GM19328 (cell line): ENCODE measurements at regions not wholly inside any gene's neighbourhood (a gene's known extent, or its start where the extent isn't known, plus 50 kb on each side); places are given as distances from the start of the nearest gene placed in this dataset.

Experiments
- ATAC-seq: cut with Tn5 transposase; IDR thresholded peaks from one replicate; pipeline ENCODE4 v1.9.1; 2021; ENCODE audit warnings: mild to moderate bottlenecking, moderate library complexity; ENCODE audit not compliant: unreplicated experiment

DNA sequence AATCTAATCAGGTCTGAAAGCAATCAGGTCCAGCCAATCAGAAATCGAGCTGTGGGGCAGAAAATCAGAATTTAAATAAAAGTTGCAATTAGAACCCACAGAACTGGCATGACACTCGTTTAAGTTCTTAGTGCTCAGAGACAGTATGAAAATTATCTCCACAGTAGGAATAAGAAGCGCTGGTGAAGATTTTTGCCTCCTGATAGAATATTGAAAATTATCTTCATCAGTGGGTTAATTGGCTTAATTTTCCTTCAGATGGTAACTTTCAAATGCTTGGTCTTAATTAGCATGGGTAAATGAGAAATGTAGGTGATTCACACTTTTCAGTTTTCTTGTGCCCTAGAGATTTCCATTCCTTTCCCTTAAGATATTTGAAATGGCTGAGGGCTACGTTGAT is 109.1 kb upstream of the MDFIC2 start:
- ATAC-seq, result no peak

DNA sequence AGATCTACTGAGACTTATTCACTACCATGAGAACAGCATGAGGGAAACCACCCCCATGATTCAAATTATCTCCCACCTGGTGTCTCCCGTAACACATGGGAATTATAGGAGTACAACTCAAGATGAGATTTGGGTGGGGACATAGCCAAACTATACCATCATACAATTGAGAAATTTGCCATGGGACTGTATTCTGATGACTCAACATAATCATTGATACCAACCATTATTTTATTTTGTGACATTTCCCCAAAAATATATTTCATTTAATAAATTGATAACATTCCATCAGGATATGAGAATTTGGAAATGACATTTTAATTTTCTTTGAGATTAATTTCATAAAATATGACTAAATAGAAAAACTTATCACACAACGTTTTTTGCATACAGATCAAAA is 96.6 kb upstream of the MDFIC2 start:
- ATAC-seq, result no peak

DNA sequence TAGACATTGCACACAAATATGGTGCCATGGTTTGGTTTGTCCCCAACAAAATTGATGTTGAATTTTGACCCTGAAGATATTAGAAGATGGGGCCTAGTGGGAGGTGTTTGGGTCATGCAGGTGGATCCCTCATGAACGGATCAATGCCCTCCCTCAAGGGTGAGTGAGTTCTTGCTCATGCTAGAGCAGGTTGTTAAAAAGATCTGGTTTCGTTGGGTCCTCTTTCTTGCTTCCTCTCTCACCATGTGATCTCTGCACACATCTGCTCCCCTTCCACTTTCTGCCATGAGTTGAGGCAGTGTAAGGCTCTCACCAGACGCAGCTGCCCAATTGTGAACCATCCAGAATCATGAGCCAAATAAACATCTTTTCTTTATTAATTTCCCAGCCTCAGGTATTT is 87.8 kb upstream of the MDFIC2 start:
- ATAC-seq, result peak; percentile 57

DNA sequence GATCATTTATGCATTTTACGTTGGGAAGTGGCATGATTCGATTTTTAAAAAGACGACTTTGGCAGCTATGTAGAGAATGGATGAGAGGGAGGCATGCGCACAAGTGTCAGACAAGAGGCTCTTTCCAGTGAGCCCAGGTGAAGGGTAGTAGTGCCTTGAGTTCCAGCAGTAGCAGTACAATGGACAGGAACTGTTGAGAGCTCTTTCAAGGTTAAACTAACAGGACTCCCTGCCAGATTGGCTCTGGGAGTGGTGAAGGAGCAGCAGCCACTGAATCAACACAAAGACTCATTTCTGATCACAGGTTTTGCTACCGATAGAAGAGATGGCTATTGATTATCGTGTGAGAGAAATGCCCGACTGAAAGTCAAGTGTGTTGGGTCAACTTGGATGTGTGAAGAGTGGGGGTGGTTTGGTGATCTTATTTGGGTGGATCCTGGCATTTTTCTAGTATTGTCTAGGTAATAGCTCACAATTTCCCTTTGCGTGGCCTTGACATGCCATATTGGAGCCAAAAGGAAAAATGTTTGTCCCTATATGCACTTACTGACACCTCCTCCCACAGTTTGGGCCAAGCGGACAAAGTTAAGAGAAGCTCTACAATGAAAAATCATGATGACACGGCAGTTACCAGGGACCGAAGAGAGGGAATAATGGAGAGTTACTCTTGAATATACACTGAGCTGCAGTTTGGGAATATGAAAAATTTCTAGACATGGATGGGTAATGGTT is 81.6 kb upstream of the MDFIC2 start:
- no peak for ATAC-seq

DNA sequence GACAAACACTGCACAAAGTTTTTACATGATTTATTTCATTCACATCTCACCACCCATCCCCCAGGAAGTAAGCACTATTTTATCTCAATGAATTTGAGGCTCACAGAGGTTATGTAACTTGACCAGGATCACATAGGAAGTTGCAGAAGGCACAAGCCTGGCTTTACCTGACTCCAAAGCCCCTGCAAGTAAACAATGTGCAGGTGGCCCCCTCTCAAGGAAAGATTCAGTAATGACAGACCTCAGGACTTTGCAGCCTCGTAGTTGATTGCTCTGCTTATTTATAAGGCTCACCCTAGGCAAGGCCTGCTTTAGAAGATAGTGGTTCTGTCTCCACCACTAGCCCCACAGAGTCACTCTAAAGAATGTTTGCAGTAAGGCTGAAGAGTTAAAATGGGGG is 79.8 kb upstream of the MDFIC2 start:
- ATAC-seq, result no peak

DNA sequence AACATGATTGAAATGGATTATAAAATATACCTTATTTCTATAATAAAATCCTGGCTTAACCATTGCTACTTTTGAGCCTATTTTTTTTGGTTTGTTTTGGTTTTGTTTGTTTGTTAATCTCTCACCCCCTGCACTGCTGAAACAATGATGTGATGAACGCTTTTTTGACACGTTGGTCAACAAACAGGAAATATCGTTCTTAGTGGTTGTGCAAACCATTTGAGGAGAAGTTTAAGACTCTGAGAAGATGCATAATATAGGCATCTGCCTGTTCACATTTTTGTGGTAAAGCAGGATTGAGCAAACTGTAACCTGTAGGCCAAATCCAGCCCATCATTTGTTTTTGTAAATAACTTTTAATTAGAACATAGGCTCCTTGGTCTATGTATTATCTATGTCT is 75.5 kb upstream of the MDFIC2 start:
- no peak for ATAC-seq

DNA sequence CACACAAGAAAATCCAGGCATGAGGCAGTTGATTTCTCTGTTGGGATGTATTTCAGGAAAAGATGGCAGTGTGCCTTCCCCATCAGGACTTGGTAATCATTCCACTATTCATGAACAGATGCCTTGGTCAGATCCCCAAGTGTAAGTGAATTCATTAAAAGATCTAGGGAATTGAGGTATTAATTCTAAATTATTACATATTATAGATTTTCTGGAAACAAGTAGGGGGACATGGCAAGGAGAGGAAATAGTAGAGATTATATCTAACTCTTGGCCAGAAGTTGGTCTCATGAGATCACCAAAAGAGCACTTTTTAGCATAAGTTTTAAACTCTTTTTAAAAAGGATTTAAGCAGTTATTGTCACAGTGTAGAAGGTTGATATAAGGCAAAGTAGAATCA is 74.4 kb upstream of the MDFIC2 start:
- ATAC-seq, result no peak

DNA sequence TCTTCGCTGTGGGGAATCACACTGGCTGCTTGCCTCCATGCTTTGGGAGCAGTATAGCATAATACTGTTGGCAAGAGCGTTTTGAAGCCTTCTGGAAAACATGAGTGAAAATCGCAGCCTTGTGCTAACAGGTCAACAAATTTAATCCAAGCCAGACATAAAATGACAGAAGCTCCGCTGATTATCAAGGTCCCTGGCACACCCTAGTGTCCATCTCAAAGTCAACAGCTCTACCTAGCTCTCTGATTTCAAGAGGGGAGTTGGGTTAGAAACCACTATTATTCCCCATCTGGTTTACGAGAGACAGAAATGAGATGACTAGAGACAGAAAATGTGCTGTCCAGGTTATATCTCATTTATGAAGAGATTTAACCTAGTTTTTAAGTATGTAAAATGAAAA is 73.6 kb upstream of the MDFIC2 start:
- no peak for ATAC-seq

DNA sequence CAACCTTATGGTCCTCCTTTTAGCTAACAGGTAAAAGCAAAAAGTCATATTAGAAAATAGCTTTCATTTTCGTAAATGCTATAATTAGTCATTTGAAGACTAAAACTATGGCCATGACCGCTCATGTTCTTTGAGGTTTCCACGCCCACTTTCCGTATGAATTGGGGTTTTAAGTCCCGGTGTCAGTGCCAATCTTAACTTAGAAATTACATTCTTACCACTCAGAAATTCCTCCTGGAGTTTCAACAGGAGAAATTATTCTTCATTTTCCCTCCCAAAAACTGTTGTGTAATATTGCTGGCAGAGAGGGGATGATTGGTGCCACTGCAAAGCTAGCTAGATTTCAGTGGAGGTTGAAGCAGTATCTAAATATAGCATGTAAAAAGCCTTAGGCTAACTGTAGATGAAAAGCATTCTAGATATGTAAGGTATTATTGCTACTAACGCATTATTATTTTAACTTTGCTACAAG is 71.0 kb upstream of the MDFIC2 start:
- ATAC-seq, result peak; percentile 89

DNA sequence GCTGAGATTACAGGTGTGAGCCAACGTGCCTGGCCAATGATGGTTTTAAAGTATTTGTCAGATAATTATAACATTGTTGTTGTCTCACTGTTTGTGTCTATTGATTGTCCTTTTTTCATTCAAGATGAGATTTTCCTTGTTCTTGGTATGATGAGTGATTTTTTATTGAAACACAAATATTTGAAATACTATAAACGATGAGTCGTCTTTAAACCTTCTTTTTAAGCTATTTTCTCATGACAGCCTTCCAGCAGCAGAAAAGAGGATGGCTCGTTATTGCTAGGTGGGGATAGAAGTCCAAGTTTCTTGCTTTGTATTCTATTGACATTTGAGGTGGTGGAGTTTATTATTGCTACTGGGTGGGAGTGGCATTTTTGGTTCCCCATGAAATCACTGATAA is 61.7 kb upstream of the MDFIC2 start:
- no peak for ATAC-seq
